ENCODE measurements at regions not wholly inside any gene's neighbourhood (a gene's known extent, or its start where the extent isn't known, plus 50 kb on each side); places are given as distances from the start of the nearest gene placed in this dataset.

- TF ChIP-seq RAD21 (IDR thresholded peaks at IDR 0.05; ENCODE audit: low read depth) (no peak), JUND (IDR thresholded peaks at IDR 0.05) (no peak), SP1 (IDR thresholded peaks at IDR 0.05; ENCODE audit: low read depth) (no peak), ZNF274 (IDR thresholded peaks at IDR 0.05; ENCODE audit: low read depth, low read length) (no peak), EZH2 (IDR thresholded peaks at IDR 0.05) (no peak), POLR2A (IDR thresholded peaks at IDR 0.05; ENCODE audit: borderline replicate concordance, extremely low read depth, insufficient read depth, insufficient read length) (no peak), CEBPB (IDR thresholded peaks at IDR 0.05; ENCODE audit: low read depth) (no peak), FOSL1 (IDR thresholded peaks at IDR 0.05; ENCODE audit: low read depth) (no peak)
- TF ChIP-seq, protein P1, sequence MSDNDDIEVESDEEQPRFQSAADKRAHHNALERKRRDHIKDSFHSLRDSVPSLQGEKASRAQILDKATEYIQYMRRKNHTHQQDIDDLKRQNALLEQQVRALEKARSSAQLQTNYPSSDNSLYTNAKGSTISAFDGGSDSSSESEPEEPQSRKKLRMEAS (IDR thresholded peaks at IDR 0.05): no peak
- TF ChIP-seq, protein P2, sequence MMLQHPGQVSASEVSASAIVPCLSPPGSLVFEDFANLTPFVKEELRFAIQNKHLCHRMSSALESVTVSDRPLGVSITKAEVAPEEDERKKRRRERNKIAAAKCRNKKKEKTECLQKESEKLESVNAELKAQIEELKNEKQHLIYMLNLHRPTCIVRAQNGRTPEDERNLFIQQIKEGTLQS (IDR thresholded peaks at IDR 0.05): no peak
These were observed 132.2 kb upstream of the PLXNA4 start (continued) for GRCh38 chr7:132708470-132708869.

DNA sequence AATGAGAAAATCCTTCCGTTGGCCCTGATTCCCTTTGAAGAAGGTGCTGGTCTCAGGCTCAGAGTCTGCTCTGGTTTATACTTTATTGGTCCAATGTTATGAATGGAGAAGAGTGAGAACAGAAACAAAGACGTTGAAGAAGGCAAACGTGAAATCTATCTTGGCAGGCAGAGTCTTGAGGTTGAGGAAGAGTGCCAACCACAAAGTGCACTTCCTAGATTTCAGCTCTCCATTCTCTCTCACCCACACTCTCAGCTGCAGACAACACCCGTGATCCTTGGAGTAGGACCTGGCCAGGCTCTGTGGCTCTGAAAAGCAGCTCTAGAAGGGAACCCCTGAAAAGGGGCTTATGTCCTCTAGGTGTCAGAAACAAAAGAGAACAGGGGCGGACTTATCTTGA, 128.9 kb upstream of the PLXNA4 start:
- intact Hi-C loops (cut with micrococcal nuclease): loop anchor here (10.0 kb wide), 1 partner anchor 1720 kb away; no protein-coding TSS in a partner anchor
- ATAC-seq: no peak
- H3K9me2 ChIP-seq (ENCODE audit: insufficient read depth): no peaks in the 10 kb centered on the region
- no peak for TF ChIP-seq RAD21 (IDR thresholded peaks at IDR 0.05; ENCODE audit: low read depth)
- TF ChIP-seq EGR1 (IDR thresholded peaks at IDR 0.05; ENCODE audit: low read depth): no peak
- TF ChIP-seq EZH2phosphoT487 (IDR thresholded peaks at IDR 0.05; ENCODE audit: borderline replicate concordance): no peak
- no peak for TF ChIP-seq SIN3A (IDR thresholded peaks at IDR 0.05; ENCODE audit: low read depth)
- no peak for TF ChIP-seq TCF7L2 (IDR thresholded peaks at IDR 0.05; ENCODE audit: borderline replicate concordance, extremely low read depth, insufficient read depth, insufficient read length)
- TF ChIP-seq CEBPB (IDR thresholded peaks at IDR 0.05; ENCODE audit: low read depth): no peak
- TF ChIP-seq ZBTB33 (IDR thresholded peaks at IDR 0.05; ENCODE audit: extremely low read depth, insufficient replicate concordance, low read length): no peak
- TF ChIP-seq, protein P1 (IDR thresholded peaks at IDR 0.05): no peak
- no peak for TF ChIP-seq JUND (IDR thresholded peaks at IDR 0.05)
- no peak for TF ChIP-seq ELF1 (IDR thresholded peaks at IDR 0.05; ENCODE audit: borderline replicate concordance, low read depth)
- TF ChIP-seq, protein P3, sequence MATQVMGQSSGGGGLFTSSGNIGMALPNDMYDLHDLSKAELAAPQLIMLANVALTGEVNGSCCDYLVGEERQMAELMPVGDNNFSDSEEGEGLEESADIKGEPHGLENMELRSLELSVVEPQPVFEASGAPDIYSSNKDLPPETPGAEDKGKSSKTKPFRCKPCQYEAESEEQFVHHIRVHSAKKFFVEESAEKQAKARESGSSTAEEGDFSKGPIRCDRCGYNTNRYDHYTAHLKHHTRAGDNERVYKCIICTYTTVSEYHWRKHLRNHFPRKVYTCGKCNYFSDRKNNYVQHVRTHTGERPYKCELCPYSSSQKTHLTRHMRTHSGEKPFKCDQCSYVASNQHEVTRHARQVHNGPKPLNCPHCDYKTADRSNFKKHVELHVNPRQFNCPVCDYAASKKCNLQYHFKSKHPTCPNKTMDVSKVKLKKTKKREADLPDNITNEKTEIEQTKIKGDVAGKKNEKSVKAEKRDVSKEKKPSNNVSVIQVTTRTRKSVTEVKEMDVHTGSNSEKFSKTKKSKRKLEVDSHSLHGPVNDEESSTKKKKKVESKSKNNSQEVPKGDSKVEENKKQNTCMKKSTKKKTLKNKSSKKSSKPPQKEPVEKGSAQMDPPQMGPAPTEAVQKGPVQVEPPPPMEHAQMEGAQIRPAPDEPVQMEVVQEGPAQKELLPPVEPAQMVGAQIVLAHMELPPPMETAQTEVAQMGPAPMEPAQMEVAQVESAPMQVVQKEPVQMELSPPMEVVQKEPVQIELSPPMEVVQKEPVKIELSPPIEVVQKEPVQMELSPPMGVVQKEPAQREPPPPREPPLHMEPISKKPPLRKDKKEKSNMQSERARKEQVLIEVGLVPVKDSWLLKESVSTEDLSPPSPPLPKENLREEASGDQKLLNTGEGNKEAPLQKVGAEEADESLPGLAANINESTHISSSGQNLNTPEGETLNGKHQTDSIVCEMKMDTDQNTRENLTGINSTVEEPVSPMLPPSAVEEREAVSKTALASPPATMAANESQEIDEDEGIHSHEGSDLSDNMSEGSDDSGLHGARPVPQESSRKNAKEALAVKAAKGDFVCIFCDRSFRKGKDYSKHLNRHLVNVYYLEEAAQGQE (IDR thresholded peaks at IDR 0.05; ENCODE audit: low read depth): no peak
- RAD21 ChIA-PET (ENCODE audit: low non-redundant PET in 1 of 2, low total read pairs in 2 of 2, uncharacterized antibody in 2 of 2, unreplicated experiment in 2 of 2): no interaction called here
- no peak for DNase-seq (ENCODE audit: low read depth, low spot score)
- no peaks in the 10 kb centered on the region for H3K4me1 ChIP-seq (ENCODE audit: control insufficient read depth in 1 of 2, insufficient read depth in 2 of 2, low read length in 2 of 2)
- BruUV-seq (replicated peaks): no TSS peak
- CTCF ChIA-PET: no interaction called here
- no peaks in the 10 kb centered on the region for H3K27me3 ChIP-seq (ENCODE audit: insufficient read depth, low read length)
- H4K20me1 ChIP-seq (ENCODE audit: insufficient read depth): no peaks in the 10 kb centered on the region
- H2AFZ ChIP-seq (ENCODE audit: low read depth, low read length, poor library complexity, severe bottlenecking): no peak overlapping the region
- H3K4me2 ChIP-seq (ENCODE audit: low read length): no peak overlapping the region
- H3K9me3 ChIP-seq (ENCODE audit: control insufficient read depth in 1 of 2, insufficient read depth in 1 of 2, low read depth in 1 of 2, low read length in 2 of 2): no peaks in the 10 kb centered on the region
- H3K27ac ChIP-seq (ENCODE audit: low read depth, low read length): no peak overlapping the region
- POLR2A ChIA-PET: no interaction called here
- H3K36me3 ChIP-seq (ENCODE audit: control insufficient read depth in 1 of 2, insufficient read depth in 2 of 2, low read length in 2 of 2): no peaks in the 10 kb centered on the region
- no peaks in the 10 kb centered on the region for H3K79me2 ChIP-seq (ENCODE audit: insufficient read depth, low read length)
- H3K4me3 ChIP-seq (replicated peaks in 1 of 2; ENCODE audit: low read depth in 1 of 2, low read length in 2 of 2): no peak overlapping the region
- H3K9ac ChIP-seq (ENCODE audit: low read length): no peak overlapping the region
